ENCODE measurements at regions not wholly inside any gene's neighbourhood (a gene's known extent, or its start where the extent isn't known, plus 50 kb on each side); places are given as distances from the start of the nearest gene placed in this dataset.
A peak's percentile ranks its signal among the peaks of the same experiment; 100 is the strongest.
"Not testable (repeated sequence)": the region's sequence is repeated elsewhere in the genome, so short reads cannot be mapped to it uniquely, and the experiment has no call there.

- no peak for DNase-seq
Observed at GRCh38 chr6:168369786-168370185, 50.2 kb upstream of the DACT2 start.

DNA sequence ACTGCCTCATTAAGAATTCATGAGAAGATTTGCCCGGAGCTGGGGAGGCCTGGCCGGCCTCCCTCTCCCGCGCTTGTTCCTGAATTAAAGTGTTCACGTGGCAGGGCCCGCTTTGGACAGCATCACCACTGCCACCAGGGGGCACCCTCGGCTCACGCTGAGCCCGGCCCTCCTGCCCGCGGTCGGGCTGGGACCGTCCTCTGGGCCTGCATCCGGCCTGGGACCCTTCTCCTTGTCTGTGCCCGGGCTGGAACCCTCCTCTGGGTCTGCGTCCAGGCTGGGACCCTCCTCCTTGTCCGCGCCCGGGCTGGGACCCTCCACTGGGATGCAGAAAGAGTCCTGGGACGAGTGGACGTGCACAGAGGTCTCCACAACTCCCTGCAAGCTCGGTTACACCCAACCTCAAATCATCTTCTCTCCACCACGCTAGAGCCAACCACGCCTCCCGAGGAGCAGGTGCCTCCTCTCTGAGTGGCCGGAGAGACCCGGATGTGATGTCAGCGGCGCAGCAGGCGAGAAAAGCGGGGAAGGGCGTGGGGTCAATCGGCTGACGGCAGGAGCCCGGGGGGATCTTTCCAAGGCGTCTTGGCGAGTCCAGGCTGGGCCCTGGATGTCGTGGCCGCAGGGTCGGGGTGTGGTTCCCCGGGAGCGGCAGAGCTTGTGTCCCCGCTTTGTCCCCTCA is 50.9 kb upstream of the DACT2 start:
- DNase-seq, result no peak

DNA sequence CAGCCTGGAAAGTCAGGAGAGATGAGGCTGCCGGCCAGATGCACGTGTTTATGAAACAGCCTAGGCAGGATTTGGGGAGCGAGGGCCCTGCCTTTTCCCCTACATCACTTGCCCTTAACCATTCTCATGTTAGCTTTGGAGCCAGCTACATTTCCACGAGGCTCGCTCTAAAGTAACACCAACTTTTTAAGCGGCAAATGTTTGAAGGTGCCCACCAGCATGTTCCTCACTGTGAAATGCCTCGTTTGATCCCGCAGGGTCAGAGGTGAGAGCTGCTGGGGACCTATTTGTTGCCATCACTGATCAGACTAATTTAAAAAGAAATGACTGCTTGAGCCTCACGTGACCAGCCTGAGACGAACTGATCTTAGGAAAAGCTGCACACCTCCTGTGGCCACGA is 51.6 kb upstream of the DACT2 start:
- no peak for DNase-seq

DNA sequence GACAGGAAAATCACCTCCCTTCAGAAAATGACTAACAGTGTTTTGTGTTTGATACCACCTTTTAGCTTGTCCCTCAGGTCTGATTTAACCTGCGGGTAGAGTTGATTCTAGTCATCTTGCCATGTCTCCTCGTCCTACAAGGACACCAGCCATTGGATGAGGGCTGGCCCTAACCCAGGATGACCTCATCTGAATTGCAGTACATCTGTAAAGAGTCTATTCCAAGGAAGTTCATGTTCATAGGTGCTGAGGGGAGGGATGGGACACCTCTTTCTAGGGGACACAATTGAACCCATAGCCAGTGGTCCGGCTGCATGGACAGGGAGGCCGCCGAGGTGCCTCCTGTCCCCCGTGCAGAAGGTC is 52.0 kb upstream of the DACT2 start:
- DNase-seq, result no peak

DNA sequence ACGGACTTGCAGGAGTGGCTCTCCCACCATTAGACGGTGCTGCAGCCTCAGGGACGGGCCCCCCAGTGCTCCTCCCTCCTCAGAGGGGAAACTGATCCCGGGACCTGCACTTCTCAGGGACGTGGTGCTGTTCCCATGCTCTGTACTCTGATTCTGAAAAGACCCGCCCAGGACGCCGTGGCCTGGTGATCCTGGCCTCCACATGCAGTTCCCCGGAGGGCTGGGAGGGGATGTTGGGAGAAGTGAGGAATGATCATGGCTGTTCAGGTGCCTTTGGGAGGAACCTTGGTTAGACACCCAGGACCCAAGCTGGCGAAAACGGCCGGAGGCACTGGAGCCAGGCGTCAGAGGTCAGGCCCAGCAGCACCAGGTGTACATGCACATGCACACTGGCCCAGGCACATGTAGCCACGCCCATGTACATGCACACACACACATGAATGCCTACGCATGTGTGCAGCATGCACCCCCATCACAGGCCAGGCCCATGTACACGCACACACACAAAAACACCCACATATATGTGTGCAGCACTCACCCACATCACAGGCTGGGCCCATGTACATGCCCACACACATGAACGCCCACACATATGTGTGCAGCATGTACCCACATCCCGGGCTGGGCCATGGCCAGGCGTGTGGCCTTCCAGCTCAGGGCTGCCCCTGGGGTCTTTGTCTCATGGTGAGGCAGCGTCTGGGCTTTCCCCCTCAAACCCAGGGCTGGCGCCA is 52.6 kb upstream of the DACT2 start:
- no peak for DNase-seq

DNA sequence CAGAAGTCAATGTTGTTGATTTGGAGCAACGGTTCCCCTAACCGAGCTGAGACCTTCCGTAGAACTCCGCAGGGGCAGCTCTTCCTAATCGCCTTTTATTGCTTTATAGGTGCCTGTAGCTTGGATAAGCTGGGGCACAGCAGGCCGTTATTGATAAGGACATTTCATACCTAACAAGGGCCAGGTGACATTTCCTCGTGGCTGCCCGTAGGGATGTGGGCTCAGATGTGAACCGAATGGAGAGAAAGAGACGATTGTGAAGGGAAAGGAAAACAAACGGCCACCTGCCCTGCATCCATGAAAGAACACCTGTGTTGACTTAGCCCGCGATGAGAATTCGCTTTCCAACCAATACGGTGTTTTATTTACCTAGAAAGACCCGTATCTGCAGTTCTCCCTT is 53.3 kb upstream of the DACT2 start:
- DNase-seq, result peak; percentile 37

DNA sequence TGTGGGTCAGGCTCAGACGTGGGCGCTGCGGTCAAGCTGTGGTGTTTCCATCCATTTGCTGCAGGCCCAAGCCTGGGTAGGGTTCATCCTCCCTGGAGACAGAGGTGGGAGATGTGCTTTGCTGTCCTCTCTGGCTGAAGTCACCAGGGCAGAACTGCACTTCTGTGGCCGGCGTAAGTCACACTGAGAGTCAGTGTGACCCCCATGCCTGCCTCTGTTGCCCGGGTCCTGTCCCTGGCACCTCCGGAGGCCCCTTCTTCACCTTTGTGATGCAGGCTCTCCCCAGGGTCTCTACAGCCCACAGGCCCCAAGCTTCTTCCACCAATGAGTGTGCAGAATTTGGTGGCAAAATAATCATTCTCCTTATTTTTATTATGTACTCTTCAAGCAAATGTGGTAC is 53.8 kb upstream of the DACT2 start:
- no peak for DNase-seq

- no peak for DNase-seq
Observed at GRCh38 chr6:168374051-168374502, 54.5 kb upstream of the DACT2 start.

DNA sequence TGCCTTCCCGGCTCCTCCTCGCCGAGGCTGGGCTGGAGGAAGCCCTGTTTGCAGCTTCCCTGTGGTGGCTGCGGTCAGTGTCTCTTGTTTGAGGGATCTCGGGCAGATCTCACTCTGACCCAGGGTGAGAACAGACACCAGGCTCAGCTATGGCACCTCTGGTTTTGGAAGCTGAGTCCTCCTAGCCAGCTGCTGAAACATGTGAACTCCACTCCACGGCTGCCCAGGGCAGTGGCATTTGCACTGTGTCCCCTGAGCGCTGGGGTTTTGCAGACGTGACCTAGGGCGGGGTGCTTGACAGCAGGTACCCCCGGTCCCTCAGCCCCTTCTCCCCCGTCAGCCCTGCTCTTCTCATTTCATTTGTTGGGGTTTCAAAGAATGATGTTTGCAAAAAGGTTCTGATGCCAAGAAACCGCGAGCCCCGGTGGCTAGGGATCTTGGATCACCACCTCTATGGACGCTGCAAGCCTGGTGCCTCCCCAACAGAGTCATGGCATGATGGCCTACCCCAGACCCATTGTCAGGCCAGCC is 55.0 kb upstream of the DACT2 start:
- no peak for DNase-seq

DNA sequence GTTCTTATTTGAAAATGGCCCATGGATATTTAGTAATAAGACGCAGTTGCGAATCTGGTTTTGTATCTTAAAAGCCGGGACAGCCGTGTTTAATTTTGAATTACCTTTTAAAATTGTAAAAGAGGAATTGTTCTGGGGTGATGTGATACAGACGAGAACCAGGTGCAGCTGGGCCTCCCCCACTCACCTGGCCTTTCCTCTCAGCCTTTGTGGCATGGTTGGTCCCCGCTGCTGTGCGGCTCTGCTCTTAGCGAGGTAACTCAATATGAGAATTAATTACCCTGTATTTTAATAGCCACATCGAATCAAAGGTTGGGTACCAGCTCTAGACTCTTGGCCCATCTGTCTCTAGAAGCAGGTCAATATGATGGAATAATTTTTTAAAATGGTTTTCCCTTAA is 56.5 kb upstream of the DACT2 start:
- no peak for DNase-seq

GRCh38 chr6:168376811-168377483 is 57.4 kb upstream of the DACT2 start:
- no peak for DNase-seq

DNA sequence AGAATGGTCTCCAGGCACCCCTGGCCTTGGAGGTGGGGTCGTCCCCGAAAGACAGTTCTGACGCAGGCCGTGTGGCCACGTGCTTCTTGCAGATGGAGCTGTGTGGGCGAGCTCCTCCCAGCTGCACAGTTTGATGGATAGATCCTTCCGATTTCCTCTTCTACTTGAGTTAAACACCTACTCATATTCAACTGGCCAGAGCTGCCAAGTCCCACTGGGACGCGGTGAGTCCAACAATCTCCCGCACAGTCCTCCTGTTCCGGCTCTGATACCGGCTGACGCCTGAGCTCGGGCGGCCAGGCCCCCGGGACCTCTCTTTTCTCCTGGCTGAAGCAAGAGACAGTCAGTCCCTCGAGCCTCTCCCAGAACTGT is 57.9 kb upstream of the DACT2 start:
- DNase-seq, result no peak

- no peak for DNase-seq
Observed at GRCh38 chr6:168377856-168378832, 58.6 kb upstream of the DACT2 start.

- DNase-seq, result not testable (repeated sequence)
Observed at GRCh38 chr6:168379579-168379978, 60.0 kb upstream of the DACT2 start.

GRCh38 chr6:168380166-168380955 is 60.6 kb upstream of the SMOC2 start:
- not testable (repeated sequence) for DNase-seq

DNA sequence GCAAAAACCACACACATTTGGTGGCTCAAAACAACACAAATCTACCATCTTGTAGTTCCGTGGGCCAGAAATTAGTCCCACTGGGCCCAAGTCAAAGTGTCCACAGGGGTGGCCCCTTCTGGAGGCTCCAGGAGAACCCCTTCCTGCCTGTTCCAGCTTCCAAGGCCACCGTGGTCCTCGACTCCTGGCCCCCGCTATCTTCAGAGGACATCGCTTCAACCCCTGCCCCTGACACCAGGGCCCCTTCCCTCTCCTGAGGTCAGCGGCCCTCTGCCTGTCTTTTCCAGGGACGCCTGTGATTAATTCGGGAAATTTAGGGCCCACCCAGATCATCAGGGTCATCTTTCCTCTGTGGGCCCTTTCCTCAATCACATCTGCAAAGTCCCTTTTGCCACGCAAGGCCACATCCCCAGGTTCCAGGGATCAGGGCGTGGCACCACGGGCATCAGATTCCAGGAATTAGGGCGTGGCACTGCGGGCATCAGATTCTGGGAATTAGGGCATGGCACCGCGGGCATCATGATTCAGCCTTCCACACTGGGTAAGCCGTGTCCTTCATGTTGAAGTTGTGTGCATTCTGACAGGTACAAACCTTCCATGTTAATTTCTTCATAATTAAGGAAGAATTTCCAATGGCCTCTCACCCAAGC is 59.9 kb upstream of the SMOC2 start:
- DNase-seq, result no peak

DNA sequence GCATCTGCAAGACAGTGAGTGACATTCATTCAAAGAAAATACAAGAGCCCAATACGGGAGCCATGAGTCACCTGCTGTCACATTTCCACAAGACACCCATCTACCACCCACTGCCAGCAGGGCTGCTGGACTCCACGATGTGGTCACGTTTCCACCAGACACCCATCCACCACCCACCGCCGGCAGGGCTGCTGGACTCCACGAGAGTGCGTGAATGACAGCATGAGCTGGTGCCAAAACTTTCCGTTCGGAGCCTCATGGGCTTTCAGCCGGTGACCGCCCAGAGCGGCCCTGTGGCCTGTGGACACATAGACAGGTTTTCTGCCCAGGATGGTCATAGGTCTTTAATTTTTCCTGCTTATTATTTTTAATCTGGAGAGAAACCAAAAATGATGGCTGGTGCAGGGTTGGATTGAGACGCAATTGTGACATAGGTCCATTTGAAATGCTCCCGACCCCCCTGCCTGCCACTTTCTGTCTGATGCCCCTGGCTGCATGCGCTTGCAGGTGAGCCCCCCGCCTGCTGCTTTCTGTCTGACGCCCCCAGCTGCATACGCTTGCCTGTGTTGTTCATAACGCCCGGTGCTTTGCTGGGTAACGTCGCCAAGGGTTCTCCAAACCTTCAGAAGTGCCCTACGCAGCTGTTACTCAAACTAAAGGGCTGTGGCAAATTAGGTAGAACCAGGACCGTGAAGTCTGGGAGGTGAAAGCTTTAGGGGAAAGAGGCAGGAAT is 59.1 kb upstream of the SMOC2 start:
- no peak for DNase-seq

DNA sequence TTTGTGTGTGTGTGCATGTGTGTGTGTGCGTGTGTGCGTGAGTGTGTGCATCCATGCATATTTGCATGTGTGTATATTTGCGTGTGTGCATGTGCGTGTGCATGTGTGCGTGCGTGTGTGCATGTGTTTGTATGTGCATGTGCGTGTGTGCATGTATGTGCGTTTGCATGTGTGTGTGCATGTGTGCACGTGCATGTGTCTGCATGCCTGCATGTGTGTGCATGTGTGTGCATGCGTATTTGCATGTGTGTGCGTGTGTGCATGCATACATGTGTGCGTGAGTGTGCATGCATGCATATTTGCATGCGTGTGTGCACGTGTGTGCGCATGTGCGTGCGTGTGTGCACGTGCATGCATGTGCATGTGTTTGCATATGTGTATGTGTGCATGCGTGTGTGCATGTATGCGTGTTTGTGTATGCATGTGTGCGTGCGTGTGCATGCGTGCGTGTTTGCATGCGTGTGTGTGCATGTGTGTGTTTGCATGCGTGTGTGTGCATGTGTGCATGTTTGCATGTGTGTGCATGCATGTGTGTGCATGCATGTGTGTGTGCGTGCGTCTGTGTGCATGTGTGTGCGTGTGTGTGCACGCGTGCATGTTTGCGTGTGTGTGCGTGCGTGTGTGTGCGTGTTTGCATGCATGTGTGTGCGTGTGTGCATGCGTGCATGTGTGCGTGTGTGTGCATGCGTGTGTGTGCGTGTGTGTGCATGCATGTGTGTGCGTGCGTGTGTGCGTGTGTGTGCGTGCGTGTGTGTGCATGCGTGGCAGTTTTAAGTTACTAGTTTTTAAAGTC is 57.7 kb upstream of the SMOC2 start:
- DNase-seq, result no peak
